HFFc6 (cell line): ENCODE measurements at regions not wholly inside any gene's neighbourhood (a gene's known extent, or its start where the extent isn't known, plus 50 kb on each side); places are given as distances from the start of the nearest gene placed in this dataset.

Source experiments
- DNase-seq: peaks from one replicate; pipeline ENCODE4 v3.0.0-alpha.2; 2018
- H3K27ac Mint-ChIP-seq: 2 replicates; pipeline ENCODE4 v1.8.0; 2020; ENCODE audit warnings: mild to moderate bottlenecking, mixed read lengths
- H3K27me3 Mint-ChIP-seq: 2 replicates; pipeline ENCODE4 v1.8.0; 2021; ENCODE audit warnings: mild to moderate bottlenecking, moderate library complexity, mixed read lengths; ENCODE audit not compliant: insufficient read depth
- H3K36me3 Mint-ChIP-seq: 2 replicates; pipeline ENCODE4 v1.8.0; 2021; ENCODE audit warnings: low read depth, mixed read lengths
- H3K4me1 Mint-ChIP-seq: 2 replicates; pipeline ENCODE4 v1.8.0; 2020; ENCODE audit warnings: low read depth, mixed read lengths
- H3K4me3 Mint-ChIP-seq: 2 replicates; pipeline ENCODE4 v1.8.0; 2020; ENCODE audit warnings: mild to moderate bottlenecking, moderate library complexity, mixed read lengths
- H3K9me3 Mint-ChIP-seq: 2 replicates; pipeline ENCODE4 v1.8.0; 2020; ENCODE audit warnings: mild to moderate bottlenecking, mixed read lengths
- CTCF ChIP-seq: fragments of 200-600 bp; sonication (generic); IDR thresholded peaks from 2 replicates; pipeline ENCODE4 v1.5.0; 2021; ENCODE audit warnings: antibody characterized with exemption, mild to moderate bottlenecking

GRCh38 chr5:17441351-17441750 is 56.7 kb upstream of the TAF11L2 start:
- Mint-ChIP-seq H3K4me3 (no peak overlapping the region; the same call in 1 of the 2 replicates), H3K27me3 (peaks cover 4% of the 10 kb centered on the region), H3K9me3 (peaks cover 4% of the 10 kb centered on the region; the same call in 1 of the 2 replicates), H3K4me1 (peaks cover 43% of the 10 kb centered on the region), H3K27ac (no peak overlapping the region), H3K36me3 (no peaks in the 10 kb centered on the region)
- peak; percentile 76 for DNase-seq
- no peak for TF ChIP-seq CTCF

- no peak for TF ChIP-seq CTCF
- Mint-ChIP-seq H3K9me3 (peaks cover 4% of the 10 kb centered on the region; the same call in 1 of the 2 replicates), H3K4me1 (peaks cover 31% of the 10 kb centered on the region), H3K27me3 (peaks cover 1% of the 10 kb centered on the region), H3K27ac (no peak overlapping the region), H3K36me3 (no peaks in the 10 kb centered on the region), H3K4me3 (no peak overlapping the region)
- no peak for DNase-seq
Observed at GRCh38 chr5:17443333-17444130, 54.5 kb upstream of the TAF11L2 start.

- no peaks in the 10 kb centered on the region for H3K36me3 Mint-ChIP-seq
- H3K27me3 Mint-ChIP-seq, result peaks cover 1% of the 10 kb centered on the region
- no peak for DNase-seq
- no peak for TF ChIP-seq CTCF
- H3K27ac Mint-ChIP-seq, result no peak overlapping the region
- peaks cover 4% of the 10 kb centered on the region; the same call in 1 of the 2 replicates for H3K9me3 Mint-ChIP-seq
- no peak overlapping the region for H3K4me3 Mint-ChIP-seq
- H3K4me1 Mint-ChIP-seq, result peaks cover 31% of the 10 kb centered on the region
Observed at GRCh38 chr5:17444496-17444895, 53.5 kb upstream of the TAF11L2 start.

GRCh38 chr5:17445185-17445584 is 52.8 kb upstream of the TAF11L2 start:
- H3K4me1 Mint-ChIP-seq, result peaks cover 29% of the 10 kb centered on the region
- no peak for TF ChIP-seq CTCF
- H3K27ac Mint-ChIP-seq, result no peak overlapping the region
- peaks cover 1% of the 10 kb centered on the region for H3K27me3 Mint-ChIP-seq
- no peaks in the 10 kb centered on the region for H3K9me3 Mint-ChIP-seq
- DNase-seq, result no peak
- no peak overlapping the region for H3K4me3 Mint-ChIP-seq
- H3K36me3 Mint-ChIP-seq, result no peaks in the 10 kb centered on the region
